Esophagus (tissue), 2 donors: ENCODE measurements at regions not wholly inside any gene's neighbourhood (a gene's known extent, or its start where the extent isn't known, plus 50 kb on each side); places are given as distances from the start of the nearest gene placed in this dataset.

Source experiments
- H3K27ac ChIP-seq, 2 donors: one replicate each; pipeline ENCODE4 v1.5.1; 2013; ENCODE audit warnings: low read depth in 2 of 2, mild to moderate bottlenecking in 2 of 2, inconsistent platforms in 1 of 2, low read length in 1 of 2, moderate library complexity in 1 of 2
- H3K27me3 ChIP-seq, 2 donors: one replicate each; pipeline ENCODE4 v1.6.1; 2013; ENCODE audit warnings: low read length in 2 of 2, control low read depth in 1 of 2, mild to moderate bottlenecking in 1 of 2; ENCODE audit not compliant: insufficient read depth in 2 of 2, control insufficient read depth in 1 of 2
- H3K36me3 ChIP-seq, 2 donors: one replicate each; pipeline ENCODE4 v1.6.1; 2013; ENCODE audit warnings: low read length in 1 of 2; ENCODE audit not compliant: control insufficient read depth in 2 of 2, insufficient read depth in 2 of 2
- H3K4me1 ChIP-seq, 2 donors: one replicate each; pipeline ENCODE4 v1.6.1; 2013; ENCODE audit warnings: low read length in 1 of 2; ENCODE audit not compliant: control insufficient read depth in 2 of 2, insufficient read depth in 2 of 2
- H3K4me3 ChIP-seq, 2 donors: one replicate each; pipeline ENCODE4 v1.5.1; 2013; ENCODE audit warnings: low read length in 2 of 2, mild to moderate bottlenecking in 2 of 2, low read depth in 1 of 2, moderate library complexity in 1 of 2
- H3K9me3 ChIP-seq, 2 donors: one replicate each; pipeline ENCODE4 v1.6.1; 2013; ENCODE audit warnings: mild to moderate bottlenecking in 2 of 2, low read depth in 1 of 2, low read length in 1 of 2, moderate library complexity in 1 of 2; ENCODE audit not compliant: control insufficient read depth in 2 of 2, insufficient read depth in 1 of 2
- WGBS, 2 donors: extraction: QIAGEN DNeasy Blood & Tissue Kit; methylation state at CpG; one replicate each; pipeline ENCODE4 v1.1.7; 2013; 5-methylcytosine and 5-hydroxymethylcytosine counted together
- donor health status: healthy with polysubstance abuse.
- donor health status: Bipolar disorder and iron deficiency.

DNA sequence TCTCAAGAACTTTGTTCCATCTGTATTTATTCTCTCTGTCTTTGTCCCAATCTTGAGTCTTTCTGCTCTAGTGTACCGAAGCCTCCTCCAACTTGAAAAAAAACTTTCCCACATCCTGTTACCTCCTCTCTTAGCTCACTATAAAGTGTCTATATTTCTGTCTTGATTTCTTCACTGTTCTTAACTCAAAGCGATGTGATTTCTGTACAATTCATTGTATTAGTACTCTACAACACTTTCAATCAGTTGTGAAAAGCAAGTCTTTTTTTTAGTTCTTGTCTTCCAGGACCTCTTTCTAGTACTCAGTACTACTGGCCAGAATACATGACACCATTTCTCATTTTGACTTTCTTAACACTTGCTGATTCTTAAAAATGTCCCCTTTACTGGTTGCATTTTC is 353.5 kb upstream of the SATB1 start:
- no peak overlapping the region for H3K4me3 ChIP-seq
- no peaks in the 10 kb centered on the region for H3K4me1 ChIP-seq
- H3K27ac ChIP-seq = no peak overlapping the region
- no peaks in the 10 kb centered on the region for H3K36me3 ChIP-seq
- WGBS, 2 donors = 46 to 61% methylated on average over 2 of the region's 2 CpGs
- H3K27me3 ChIP-seq = no peaks in the 10 kb centered on the region
- H3K9me3 ChIP-seq = no peaks in the 10 kb centered on the region

- H3K4me1 ChIP-seq = no peaks in the 10 kb centered on the region
Observed at GRCh38 chr3:18778094-18778493, 353.0 kb upstream of the SATB1 start.

GRCh38 chr3:18775501-18775900 is 350.4 kb upstream of the SATB1 start:
- 90 to 92% methylated on average over 2 of the region's 2 CpGs for WGBS, 2 donors
- Histone ChIP-seq H3K27me3 (no peaks in the 10 kb centered on the region), H3K4me3 (no peak overlapping the region), H3K36me3 (no peaks in the 10 kb centered on the region), H3K27ac (no peak overlapping the region), H3K4me1 (no peaks in the 10 kb centered on the region), H3K9me3 (no peaks in the 10 kb centered on the region)

More at GRCh38 chr3:18778094-18778493, 353.0 kb upstream of the SATB1 start:
- Histone ChIP-seq H3K27ac (no peak overlapping the region), H3K36me3 (no peaks in the 10 kb centered on the region), H3K27me3 (no peaks in the 10 kb centered on the region), H3K9me3 (no peaks in the 10 kb centered on the region), H3K4me3 (no peak overlapping the region)

GRCh38 chr3:18774319-18775088 is 349.4 kb upstream of the SATB1 start:
- H3K4me3 ChIP-seq = no peak overlapping the region
- H3K9me3 ChIP-seq = no peaks in the 10 kb centered on the region
- H3K36me3 ChIP-seq = no peaks in the 10 kb centered on the region
- no peaks in the 10 kb centered on the region for H3K27me3 ChIP-seq
- H3K27ac ChIP-seq = no peak overlapping the region
- no peaks in the 10 kb centered on the region for H3K4me1 ChIP-seq
- 43 to 49% methylated on average over 2 of the region's 2 CpGs for WGBS, 2 donors

DNA sequence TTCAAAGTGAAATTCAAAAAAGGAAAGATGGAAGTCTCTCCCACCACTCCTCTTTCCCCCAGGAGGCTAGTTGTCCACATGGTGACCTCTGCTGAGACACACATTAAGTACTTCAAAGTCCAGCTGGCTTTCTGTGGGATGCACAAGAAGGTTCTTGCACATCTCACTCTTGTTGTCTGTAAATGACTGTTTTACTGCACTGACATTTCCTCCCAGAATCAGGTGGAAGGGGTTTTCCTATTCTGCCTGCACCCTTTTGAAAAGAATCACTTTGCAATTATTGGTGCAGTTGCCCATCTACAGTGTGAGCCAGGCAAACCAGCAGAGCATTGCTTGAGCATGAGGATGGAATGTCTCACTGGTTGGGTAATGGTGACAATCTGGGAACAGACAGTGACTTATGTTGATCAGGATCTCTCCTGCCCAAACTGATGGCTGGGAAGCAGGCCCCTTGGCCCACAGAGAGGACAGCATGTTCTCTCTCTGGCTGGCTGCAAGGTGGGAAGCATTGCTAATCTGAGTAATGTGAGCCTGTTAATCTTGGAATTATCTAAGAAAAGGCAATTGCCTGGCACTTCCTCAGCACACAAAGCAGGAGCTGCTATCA is 347.7 kb upstream of the SATB1 start:
- no peaks in the 10 kb centered on the region for H3K4me1 ChIP-seq
- no peak overlapping the region for H3K4me3 ChIP-seq
- H3K36me3 ChIP-seq = no peaks in the 10 kb centered on the region
- no peaks in the 10 kb centered on the region for H3K27me3 ChIP-seq
- no peaks in the 10 kb centered on the region for H3K9me3 ChIP-seq
- no peak overlapping the region for H3K27ac ChIP-seq

- Histone ChIP-seq H3K4me1 (no peaks in the 10 kb centered on the region), H3K4me3 (no peak overlapping the region), H3K9me3 (no peaks in the 10 kb centered on the region), H3K36me3 (no peaks in the 10 kb centered on the region), H3K27ac (no peak overlapping the region), H3K27me3 (no peaks in the 10 kb centered on the region)
- WGBS, 2 donors = 82 to 86% methylated on average over 1 of the region's 1 CpG
Observed at GRCh38 chr3:18771931-18772330, 346.8 kb upstream of the SATB1 start.

DNA sequence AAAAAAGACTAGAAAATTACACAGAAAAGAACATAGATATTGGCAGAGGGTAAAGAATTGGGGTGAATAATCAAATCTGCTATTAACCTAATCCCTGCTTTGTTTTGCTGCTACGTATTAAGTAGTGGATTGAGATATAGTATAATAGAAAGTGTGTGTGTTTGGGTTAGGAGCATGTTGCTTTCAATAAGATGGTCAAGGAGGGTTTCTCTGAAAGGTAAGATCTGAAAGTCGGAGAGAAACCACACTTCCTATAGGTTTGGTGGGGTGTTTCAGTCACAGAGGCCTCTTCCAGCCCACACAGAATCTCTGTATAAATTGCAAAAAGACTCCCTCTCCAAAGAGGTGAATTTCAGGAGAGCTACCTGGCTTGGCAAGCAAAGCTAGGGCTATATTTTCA is 345.7 kb upstream of the SATB1 start:
- Histone ChIP-seq H3K4me1 (no peaks in the 10 kb centered on the region), H3K9me3 (no peaks in the 10 kb centered on the region), H3K36me3 (no peaks in the 10 kb centered on the region), H3K27ac (no peak overlapping the region), H3K27me3 (no peaks in the 10 kb centered on the region), H3K4me3 (no peak overlapping the region)
- WGBS, 2 donors = 61 to 71% methylated on average over 2 of the region's 2 CpGs

- Histone ChIP-seq H3K27me3 (no peaks in the 10 kb centered on the region), H3K9me3 (no peaks in the 10 kb centered on the region), H3K4me1 (no peaks in the 10 kb centered on the region), H3K27ac (no peak overlapping the region), H3K4me3 (no peak overlapping the region), H3K36me3 (no peaks in the 10 kb centered on the region)
- WGBS, 2 donors = 79 to 81% methylated on average over 6 of the region's 6 CpGs
Observed at GRCh38 chr3:18767756-18768303, 342.7 kb upstream of the SATB1 start.

GRCh38 chr3:18766974-18767373 is 341.8 kb upstream of the SATB1 start:
- 19 to 37% methylated on average over 2 of the region's 2 CpGs for WGBS, 2 donors
- H3K4me1 ChIP-seq = no peaks in the 10 kb centered on the region
- no peaks in the 10 kb centered on the region for H3K27me3 ChIP-seq
- no peaks in the 10 kb centered on the region for H3K36me3 ChIP-seq
- no peak overlapping the region for H3K4me3 ChIP-seq
- no peak overlapping the region for H3K27ac ChIP-seq
- no peaks in the 10 kb centered on the region for H3K9me3 ChIP-seq

- Histone ChIP-seq H3K27me3 (no peaks in the 10 kb centered on the region), H3K36me3 (no peaks in the 10 kb centered on the region), H3K27ac (no peak overlapping the region), H3K4me3 (no peak overlapping the region), H3K4me1 (no peaks in the 10 kb centered on the region), H3K9me3 (no peaks in the 10 kb centered on the region)
- whole genome bisulfite sequencing, 2 donors = 79 to 83% methylated on average over 1 of the region's 1 CpG
Observed at GRCh38 chr3:18765662-18766061, 340.5 kb upstream of the SATB1 start.
